Erythroblast (primary cell): ENCODE measurements at regions not wholly inside any gene's neighbourhood (a gene's known extent, or its start where the extent isn't known, plus 50 kb on each side); places are given as distances from the start of the nearest gene placed in this dataset.

Experiments used
- GATA1 ChIP-seq: IDR thresholded peaks from 2 replicates; pipeline ENCODE4 v1.6.1; 2011; ENCODE audit warnings: low read depth, mild to moderate bottlenecking, control low read depth, low read length, moderate library complexity
- POLR2A ChIP-seq: IDR thresholded peaks from 2 replicates; pipeline ENCODE4 v1.6.1; 2011; ENCODE audit warnings: mild to moderate bottlenecking, low read length

- TF ChIP-seq POLR2A (no peak), GATA1 (no peak)
Observed at GRCh38 chr6:106771822-106772221, 142.4 kb downstream of the QRSL1 start.
